PFSK-1 (cell line): ENCODE measurements at regions not wholly inside any gene's neighbourhood (a gene's known extent, or its start where the extent isn't known, plus 50 kb on each side); places are given as distances from the start of the nearest gene placed in this dataset.

Experiments used
- POLR2AphosphoS5 ChIP-seq: IDR thresholded peaks from 2 replicates; pipeline ENCODE4 v1.6.1; 2012; ENCODE audit warnings: low read depth, mild to moderate bottlenecking, control low read depth, low read length, moderate library complexity
- REST ChIP-seq, 2 experiments: IDR thresholded peaks; 2 replicates each; pipeline versions ENCODE4 v1.6.1 to v1.8.0; 2011 to 2012; ENCODE audit warnings: low read depth in 2 of 2, low read length in 2 of 2, control low read depth in 1 of 2, inconsistent platforms in 1 of 2, mild to moderate bottlenecking in 1 of 2, moderate library complexity in 1 of 2; ENCODE audit not compliant: insufficient read depth in 1 of 2
- SIN3A ChIP-seq: IDR thresholded peaks from 2 replicates; pipeline ENCODE4 v1.6.1; 2012; ENCODE audit warnings: mild to moderate bottlenecking, low read length, moderate library complexity, borderline replicate concordance; ENCODE audit not compliant: insufficient read depth
- TAF1 ChIP-seq: IDR thresholded peaks from 2 replicates; pipeline ENCODE4 v1.6.1; 2012; ENCODE audit warnings: low read length, control low read depth, borderline replicate concordance; ENCODE audit not compliant: insufficient read depth

GRCh38 chr3:145290010-145290409, 871.0 kb downstream of the PLOD2 start:
- no peak for TF ChIP-seq TAF1
- no peak for TF ChIP-seq REST (IDR thresholded peaks at IDR 0.05; ENCODE audit: insufficient read depth in 1 of 2, low read depth in 2 of 2, low read length in 2 of 2)
- no peak for TF ChIP-seq POLR2AphosphoS5
- TF ChIP-seq SIN3A = no peak
